BJ (cell line): ENCODE measurements at regions not wholly inside any gene's neighbourhood (a gene's known extent, or its start where the extent isn't known, plus 50 kb on each side); places are given as distances from the start of the nearest gene placed in this dataset.
A peak's percentile ranks its signal among the peaks of the same experiment; 100 is the strongest.

Experiments used
- CTCF ChIA-PET: fragments of 350-600 bp; formaldehyde crosslinking; extraction: SDS; loops from one replicate; lab custom pipeline; 2021; ENCODE audit warnings: antibody characterized with exemption, inconsistent platforms; lab: Yijun Ruan, JAX
- POLR2A ChIA-PET: fragments of 300-600 bp; sonication (Branson Sonifier 250); formaldehyde crosslinking; extraction: SDS; loops from one replicate; lab custom pipeline; 2021; ENCODE audit warnings: antibody characterized with exemption; lab: Charles Lee
- DNase-seq: peaks from one replicate; pipeline ENCODE4 v3.0.0-alpha.2; 2011; ENCODE audit warnings: low read depth
- H3K27me3 ChIP-seq: 2 replicates; pipeline ENCODE4 v1.6.0; 2011; ENCODE audit warnings: low read length; ENCODE audit not compliant: control insufficient read depth, insufficient read depth
- H3K36me3 ChIP-seq: 2 replicates; pipeline ENCODE4 v1.5.1; 2011; ENCODE audit warnings: low read length; ENCODE audit not compliant: control insufficient read depth, insufficient read depth
- H3K4me3 ChIP-seq: 2 replicates; pipeline ENCODE4 v1.5.1; 2011; ENCODE audit warnings: low read depth, mild to moderate bottlenecking, control low read depth, low read length
- TF ChIP-seq, protein P1 (sequence below): IDR thresholded peaks from 2 replicates; pipeline ENCODE4 v1.5.1; 2011; ENCODE audit warnings: low read depth, mild to moderate bottlenecking, control low read depth, inconsistent platforms, low read length, moderate library complexity; ENCODE audit not compliant: insufficient read depth

DNA sequence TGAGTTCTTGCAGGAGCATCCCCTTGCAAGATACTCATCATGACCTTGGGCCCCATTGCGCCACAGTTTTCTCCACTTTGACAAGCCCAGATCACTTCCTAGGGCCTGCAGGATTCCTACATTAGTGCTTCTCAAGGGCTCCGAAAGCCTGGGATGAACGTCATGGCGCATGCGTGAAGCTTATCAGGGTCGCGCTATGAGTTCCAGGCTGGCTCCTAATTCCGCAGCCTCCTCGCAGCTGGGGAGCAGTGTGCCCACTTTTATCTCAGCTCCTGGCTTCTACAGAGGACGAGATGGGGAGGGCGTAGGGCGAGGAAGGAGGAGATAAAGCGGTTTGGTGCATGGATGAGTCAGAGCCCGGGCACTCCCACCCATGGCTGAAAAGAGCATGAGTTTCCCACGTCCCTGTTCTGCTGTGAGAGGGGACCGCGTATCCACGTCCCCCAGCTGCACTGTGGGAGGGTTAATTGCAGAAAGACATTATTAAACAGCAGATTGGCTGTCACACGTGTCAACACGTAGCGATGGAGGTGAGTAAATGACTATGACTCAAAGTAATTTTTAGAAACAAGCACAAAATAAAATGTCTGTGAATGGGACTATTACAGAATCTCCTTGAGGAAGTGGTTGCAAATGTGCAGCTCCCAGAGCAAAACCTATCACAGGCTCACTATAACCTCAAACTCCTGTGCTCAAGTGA is 72.9 kb upstream of the DSP start:
- TF ChIP-seq, protein P1, sequence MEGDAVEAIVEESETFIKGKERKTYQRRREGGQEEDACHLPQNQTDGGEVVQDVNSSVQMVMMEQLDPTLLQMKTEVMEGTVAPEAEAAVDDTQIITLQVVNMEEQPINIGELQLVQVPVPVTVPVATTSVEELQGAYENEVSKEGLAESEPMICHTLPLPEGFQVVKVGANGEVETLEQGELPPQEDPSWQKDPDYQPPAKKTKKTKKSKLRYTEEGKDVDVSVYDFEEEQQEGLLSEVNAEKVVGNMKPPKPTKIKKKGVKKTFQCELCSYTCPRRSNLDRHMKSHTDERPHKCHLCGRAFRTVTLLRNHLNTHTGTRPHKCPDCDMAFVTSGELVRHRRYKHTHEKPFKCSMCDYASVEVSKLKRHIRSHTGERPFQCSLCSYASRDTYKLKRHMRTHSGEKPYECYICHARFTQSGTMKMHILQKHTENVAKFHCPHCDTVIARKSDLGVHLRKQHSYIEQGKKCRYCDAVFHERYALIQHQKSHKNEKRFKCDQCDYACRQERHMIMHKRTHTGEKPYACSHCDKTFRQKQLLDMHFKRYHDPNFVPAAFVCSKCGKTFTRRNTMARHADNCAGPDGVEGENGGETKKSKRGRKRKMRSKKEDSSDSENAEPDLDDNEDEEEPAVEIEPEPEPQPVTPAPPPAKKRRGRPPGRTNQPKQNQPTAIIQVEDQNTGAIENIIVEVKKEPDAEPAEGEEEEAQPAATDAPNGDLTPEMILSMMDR, result no peak
- peak overlapping the region; percentile 23 for H3K4me3 ChIP-seq
- peak; percentile 4 for DNase-seq
- POLR2A ChIA-PET, result interaction anchor here (0.6 kb wide), 1 partner anchor 574 kb away, joined by 5 read pairs; no protein-coding TSS in a partner anchor
- H3K27me3 ChIP-seq, result no peaks in the 10 kb centered on the region; the same call in 1 of the 2 replicates
- H3K36me3 ChIP-seq, result no peaks in the 10 kb centered on the region
- CTCF ChIA-PET, result interaction anchor here (1.0 kb wide), 1 partner anchor 17 kb away, joined by 3 read pairs; no protein-coding TSS in a partner anchor

DNA sequence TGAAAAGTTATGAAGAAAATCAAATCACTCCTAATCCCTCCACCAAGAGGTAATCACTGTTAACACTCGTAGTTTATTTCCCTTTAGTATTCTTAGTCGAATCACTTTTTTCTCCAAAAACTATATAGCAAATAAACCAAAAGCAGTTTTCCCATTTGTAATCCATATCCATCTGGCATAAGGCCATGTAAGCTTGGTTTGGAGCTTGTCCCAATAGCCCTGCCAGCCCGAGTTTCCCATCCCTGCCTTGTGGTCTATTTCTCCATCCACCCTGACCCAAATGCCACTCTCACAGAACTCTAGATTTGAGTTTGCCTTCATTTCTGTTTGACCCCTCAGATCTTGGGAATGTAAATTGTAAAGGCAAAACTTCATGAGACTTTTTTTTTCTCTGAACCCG is 71.8 kb upstream of the DSP start:
- ChIA-PET CTCF (interaction anchor here (1.1 kb wide), 1 partner anchor 11 kb away, joined by 3 read pairs; no protein-coding TSS in a partner anchor), POLR2A (no interaction called here)
- TF ChIP-seq, protein P1, result no peak
- H3K36me3 ChIP-seq, result no peaks in the 10 kb centered on the region
- H3K27me3 ChIP-seq, result no peaks in the 10 kb centered on the region; the same call in 1 of the 2 replicates
- DNase-seq, result no peak
- no peak overlapping the region for H3K4me3 ChIP-seq

GRCh38 chr6:7471171-7471570 is 70.3 kb upstream of the DSP start:
- Histone ChIP-seq H3K27me3 (no peaks in the 10 kb centered on the region; the same call in 1 of the 2 replicates), H3K4me3 (no peak overlapping the region), H3K36me3 (no peaks in the 10 kb centered on the region)
- TF ChIP-seq, protein P1, result no peak
- ChIA-PET POLR2A (no interaction called here), CTCF (interaction anchor here (0.7 kb wide), 1 partner anchor 65 kb away, joined by 3 read pairs; no protein-coding TSS in a partner anchor)
- no peak for DNase-seq

DNA sequence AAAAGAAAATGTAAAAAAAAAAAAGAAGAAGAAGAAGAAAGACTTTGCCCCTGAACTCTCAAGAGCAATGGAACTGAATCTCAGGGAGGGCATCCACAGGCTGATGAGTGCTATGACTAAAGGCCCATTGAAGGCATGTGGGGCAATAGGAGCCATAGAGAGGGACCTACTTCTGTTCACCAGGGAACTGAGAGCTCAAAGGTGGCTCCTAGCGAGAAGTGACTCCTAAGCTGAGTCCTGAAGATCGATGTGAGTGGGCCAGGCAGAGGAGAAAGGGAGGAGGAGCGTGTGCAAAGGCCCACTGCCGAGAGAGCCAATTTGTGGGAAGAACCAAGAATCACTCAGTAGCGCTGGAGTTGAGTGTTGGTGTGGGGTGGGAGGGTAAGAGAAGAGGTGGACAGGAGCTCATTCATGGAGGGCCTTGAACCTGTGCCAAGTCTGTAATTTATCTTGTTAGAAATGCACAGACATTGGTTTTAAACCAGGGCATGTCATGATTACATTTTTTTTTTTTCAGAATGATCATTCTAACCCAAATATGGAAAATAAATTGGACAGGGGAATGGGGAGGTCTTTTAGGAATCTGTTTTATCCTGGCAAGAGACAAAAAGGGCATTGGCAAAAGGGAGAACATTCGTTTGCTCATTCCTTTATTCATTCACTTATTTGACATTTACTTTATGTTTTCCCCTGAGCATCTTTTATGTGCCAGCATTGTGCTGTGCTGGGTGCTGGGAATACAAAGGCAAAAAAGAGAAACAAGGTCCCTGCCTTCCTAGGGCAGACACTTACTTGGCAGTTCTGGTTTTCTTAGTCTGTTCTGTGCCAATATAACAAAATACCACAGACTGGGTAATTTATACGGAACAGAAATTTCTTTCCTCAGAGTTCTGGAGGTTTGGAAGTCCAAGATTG is 67.4 kb upstream of the DSP start:
- CTCF ChIA-PET, result no interaction called here
- DNase-seq, result no peak
- H3K27me3 ChIP-seq, result peaks cover 3% of the 10 kb centered on the region; the same call in 1 of the 2 replicates
- TF ChIP-seq, protein P1, result no peak
- POLR2A ChIA-PET, result interaction anchor here (0.6 kb wide), 1 partner anchor 94 kb away, joined by 11 read pairs; no protein-coding TSS in a partner anchor
- H3K36me3 ChIP-seq, result no peaks in the 10 kb centered on the region
- H3K4me3 ChIP-seq, result no peak overlapping the region

DNA sequence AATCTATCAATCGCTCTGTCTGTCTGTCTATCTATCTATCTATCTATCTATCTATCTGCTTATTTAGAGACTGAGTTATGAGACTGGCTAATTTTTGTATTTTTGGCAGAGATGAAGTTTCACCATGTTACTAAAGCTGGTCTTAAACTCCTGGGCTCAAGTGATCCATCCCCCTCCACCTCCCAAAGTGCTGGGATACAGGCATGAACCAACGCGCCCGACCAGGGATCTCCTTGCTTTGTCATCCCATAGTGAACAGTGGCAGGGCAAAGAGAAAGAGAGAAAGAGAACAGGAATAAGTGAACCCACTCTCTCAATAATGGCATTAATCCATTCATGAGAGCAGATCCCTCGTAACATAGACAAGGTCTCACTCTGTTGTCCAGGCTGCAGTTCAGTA is 66.4 kb upstream of the DSP start:
- no peak overlapping the region for H3K4me3 ChIP-seq
- POLR2A ChIA-PET, result no interaction called here
- peaks cover 3% of the 10 kb centered on the region; the same call in 1 of the 2 replicates for H3K27me3 ChIP-seq
- TF ChIP-seq, protein P1, result no peak
- CTCF ChIA-PET, result no interaction called here
- DNase-seq, result no peak
- H3K36me3 ChIP-seq, result no peaks in the 10 kb centered on the region
